ENCODE measurements at regions not wholly inside any gene's neighbourhood (a gene's known extent, or its start where the extent isn't known, plus 50 kb on each side); places are given as distances from the start of the nearest gene placed in this dataset.
"Not testable (repeated sequence)": the region's sequence is repeated elsewhere in the genome, so short reads cannot be mapped to it uniquely, and the experiment has no call there.

DNA sequence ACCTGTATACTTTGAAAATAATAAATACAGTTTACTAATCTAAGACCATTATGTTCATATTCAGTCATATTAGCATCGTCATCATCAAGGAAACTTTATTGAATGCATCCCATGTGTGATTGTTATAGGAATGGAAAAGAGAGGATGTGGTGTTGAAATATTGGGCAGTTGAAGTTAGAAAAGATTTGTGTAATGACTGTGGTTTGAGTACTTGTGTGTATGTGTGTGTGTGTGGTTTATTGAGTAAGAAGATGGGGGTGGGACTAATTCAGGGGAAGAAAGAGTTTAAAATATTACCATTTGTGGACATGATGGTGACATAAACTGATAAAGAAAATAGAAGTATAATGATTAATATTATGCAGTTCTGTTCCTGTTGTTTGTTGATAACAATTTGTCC, 238.7 kb upstream of the SEL1L start:
- TF ChIP-seq, protein P1, sequence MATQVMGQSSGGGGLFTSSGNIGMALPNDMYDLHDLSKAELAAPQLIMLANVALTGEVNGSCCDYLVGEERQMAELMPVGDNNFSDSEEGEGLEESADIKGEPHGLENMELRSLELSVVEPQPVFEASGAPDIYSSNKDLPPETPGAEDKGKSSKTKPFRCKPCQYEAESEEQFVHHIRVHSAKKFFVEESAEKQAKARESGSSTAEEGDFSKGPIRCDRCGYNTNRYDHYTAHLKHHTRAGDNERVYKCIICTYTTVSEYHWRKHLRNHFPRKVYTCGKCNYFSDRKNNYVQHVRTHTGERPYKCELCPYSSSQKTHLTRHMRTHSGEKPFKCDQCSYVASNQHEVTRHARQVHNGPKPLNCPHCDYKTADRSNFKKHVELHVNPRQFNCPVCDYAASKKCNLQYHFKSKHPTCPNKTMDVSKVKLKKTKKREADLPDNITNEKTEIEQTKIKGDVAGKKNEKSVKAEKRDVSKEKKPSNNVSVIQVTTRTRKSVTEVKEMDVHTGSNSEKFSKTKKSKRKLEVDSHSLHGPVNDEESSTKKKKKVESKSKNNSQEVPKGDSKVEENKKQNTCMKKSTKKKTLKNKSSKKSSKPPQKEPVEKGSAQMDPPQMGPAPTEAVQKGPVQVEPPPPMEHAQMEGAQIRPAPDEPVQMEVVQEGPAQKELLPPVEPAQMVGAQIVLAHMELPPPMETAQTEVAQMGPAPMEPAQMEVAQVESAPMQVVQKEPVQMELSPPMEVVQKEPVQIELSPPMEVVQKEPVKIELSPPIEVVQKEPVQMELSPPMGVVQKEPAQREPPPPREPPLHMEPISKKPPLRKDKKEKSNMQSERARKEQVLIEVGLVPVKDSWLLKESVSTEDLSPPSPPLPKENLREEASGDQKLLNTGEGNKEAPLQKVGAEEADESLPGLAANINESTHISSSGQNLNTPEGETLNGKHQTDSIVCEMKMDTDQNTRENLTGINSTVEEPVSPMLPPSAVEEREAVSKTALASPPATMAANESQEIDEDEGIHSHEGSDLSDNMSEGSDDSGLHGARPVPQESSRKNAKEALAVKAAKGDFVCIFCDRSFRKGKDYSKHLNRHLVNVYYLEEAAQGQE (IDR thresholded peaks at IDR 0.05; ENCODE audit: insufficient read depth in 1 of 2, low read depth in 2 of 2, low read length in 1 of 2): no peak
- no peak for TF ChIP-seq SIN3A (IDR thresholded peaks at IDR 0.05; ENCODE audit: borderline replicate concordance, insufficient read depth, low read depth, low read length)
- TF ChIP-seq TCF7L2 (IDR thresholded peaks at IDR 0.05; ENCODE audit: low read depth, low read length): no peak
- no peak for TF ChIP-seq CTCF (IDR thresholded peaks at IDR 0.05)
- no peak for TF ChIP-seq POLR2AphosphoS5 (IDR thresholded peaks at IDR 0.05; ENCODE audit: low read depth, low read length)
- no TSS peak for BruUV-seq (replicated peaks)
- H3K9me3 ChIP-seq (ENCODE audit: control insufficient read depth, insufficient read depth, low read depth, low read length): no peaks in the 10 kb centered on the region
- no peaks in the 10 kb centered on the region for H3K36me3 ChIP-seq (ENCODE audit: control insufficient read depth, insufficient read depth, low read length)
- intact Hi-C loops (cut with micrococcal nuclease; ENCODE audit: unreplicated experiment): no loop called here
- no peaks in the 10 kb centered on the region for H3K4me1 ChIP-seq (ENCODE audit: control insufficient read depth, insufficient read depth, low read length)
- no peak overlapping the region for H3K4me3 ChIP-seq (ENCODE audit: low read depth in 2 of 2, low read length in 2 of 2)
- in situ Hi-C loops (cut with HindIII; ENCODE audit: low pct_unique_long_range_greater_than_20kb, low sequenced_read_pairs): no loop called here
- no peak for DNase-seq (ENCODE audit: low read depth, low spot score)
- H3K27me3 ChIP-seq (ENCODE audit: control insufficient read depth, insufficient read depth, low read length): no peaks in the 10 kb centered on the region
- no peak for ATAC-seq
- ChIA-PET POLR2A (no interaction called here), CTCF (interaction anchor here (0.6 kb wide), 1 partner anchor 48 kb away, joined by 3 read pairs; no protein-coding TSS in a partner anchor)
- no peak overlapping the region for H3K27ac ChIP-seq (ENCODE audit: low read length)

DNA sequence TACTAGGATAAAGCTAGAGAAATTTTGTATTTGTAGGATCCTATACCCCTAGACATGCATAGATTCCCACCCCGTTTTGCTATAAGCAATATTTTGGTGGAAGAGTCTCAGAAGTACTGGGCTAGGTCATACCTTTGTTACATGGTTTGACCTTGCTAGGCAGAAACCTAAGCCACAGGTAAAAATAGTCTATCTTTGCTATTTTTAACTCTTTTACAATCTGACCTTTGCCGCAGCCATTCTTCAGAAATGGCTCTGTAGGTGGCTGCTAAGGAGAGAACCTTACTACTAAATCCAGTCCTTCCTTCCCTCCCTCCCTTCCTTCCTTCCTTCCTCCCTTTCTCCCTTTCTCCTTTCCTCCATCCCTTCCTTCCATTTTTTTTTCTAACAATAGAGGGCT, 242.9 kb upstream of the SEL1L start:
- Histone ChIP-seq H3K27me3 (ENCODE audit: control insufficient read depth, insufficient read depth, low read length) (no peaks in the 10 kb centered on the region), H3K36me3 (ENCODE audit: control insufficient read depth, insufficient read depth, low read length) (no peaks in the 10 kb centered on the region), H3K27ac (ENCODE audit: low read length) (no peak overlapping the region), H3K4me3 (ENCODE audit: low read depth in 2 of 2, low read length in 2 of 2) (no peak overlapping the region), H3K4me1 (ENCODE audit: control insufficient read depth, insufficient read depth, low read length) (no peaks in the 10 kb centered on the region), H3K9me3 (ENCODE audit: control insufficient read depth, insufficient read depth, low read depth, low read length) (no peaks in the 10 kb centered on the region)
- BruUV-seq (replicated peaks): no TSS peak
- CTCF ChIA-PET: no interaction called here
- intact Hi-C loops (cut with micrococcal nuclease; ENCODE audit: unreplicated experiment): no loop called here
- DNase-seq (ENCODE audit: low read depth, low spot score) (no peak), ATAC-seq (no peak)
- POLR2A ChIA-PET: no interaction called here
- in situ Hi-C loops (cut with HindIII; ENCODE audit: low pct_unique_long_range_greater_than_20kb, low sequenced_read_pairs): no loop called here
- TF ChIP-seq POLR2AphosphoS5 (IDR thresholded peaks at IDR 0.05; ENCODE audit: low read depth, low read length): no peak
- no peak for TF ChIP-seq TCF7L2 (IDR thresholded peaks at IDR 0.05; ENCODE audit: low read depth, low read length)
- TF ChIP-seq, protein P1 (IDR thresholded peaks at IDR 0.05; ENCODE audit: insufficient read depth in 1 of 2, low read depth in 2 of 2, low read length in 1 of 2): no peak
- TF ChIP-seq CTCF (IDR thresholded peaks at IDR 0.05): no peak
- TF ChIP-seq SIN3A (IDR thresholded peaks at IDR 0.05; ENCODE audit: borderline replicate concordance, insufficient read depth, low read depth, low read length): no peak

GRCh38 chr14:81781798-81782197, 248.1 kb upstream of the SEL1L start:
- POLR2A ChIA-PET; H3K27ac ChIP-seq (ENCODE audit: low read length); in situ Hi-C loops (cut with HindIII; ENCODE audit: low pct_unique_long_range_greater_than_20kb, low sequenced_read_pairs); CTCF ChIA-PET; DNase-seq (ENCODE audit: low read depth, low spot score); H3K4me1 ChIP-seq (ENCODE audit: control insufficient read depth, insufficient read depth, low read length); ATAC-seq; H3K36me3 ChIP-seq (ENCODE audit: control insufficient read depth, insufficient read depth, low read length); H3K4me3 ChIP-seq (ENCODE audit: low read depth in 2 of 2, low read length in 2 of 2); BruUV-seq (replicated peaks); H3K9me3 ChIP-seq (ENCODE audit: control insufficient read depth, insufficient read depth, low read depth, low read length); H3K27me3 ChIP-seq (ENCODE audit: control insufficient read depth, insufficient read depth, low read length); intact Hi-C loops (cut with micrococcal nuclease; ENCODE audit: unreplicated experiment): not testable (repeated sequence)
